Tibial nerve (tissue), 4 donors: ENCODE measurements at regions not wholly inside any gene's neighbourhood (a gene's known extent, or its start where the extent isn't known, plus 50 kb on each side); places are given as distances from the start of the nearest gene placed in this dataset.

Experiments
- EP300 ChIP-seq, 2 donors: sonication (generic); formaldehyde crosslinking; IDR thresholded peaks; one replicate each; pipeline ENCODE4 v1.6.1; 2017; ENCODE audit warnings: antibody characterized with exemption in 2 of 2, mild to moderate bottlenecking in 1 of 2
- POLR2A ChIP-seq, 2 donors: fragments of 450-650 bp; IDR thresholded peaks; one replicate each; pipeline ENCODE4 v1.6.1; 2017; ENCODE audit warnings: antibody characterized with exemption in 2 of 2, mild to moderate bottlenecking in 2 of 2, moderate library complexity in 2 of 2
- TF ChIP-seq, protein P1 (sequence below), 5 experiments: fragments of 200-600 bp in 3 of 5; fragments of 450-650 bp in 2 of 5; sonication (generic) in 3 of 5; IDR thresholded peaks; one replicate each; pipeline ENCODE4 v1.5.1; 2016 to 2019; ENCODE audit warnings: antibody characterized with exemption in 5 of 5, mild to moderate bottlenecking in 3 of 5, moderate library complexity in 2 of 5

GRCh38 chr12:88406905-88407304 is 173.4 kb downstream of the KITLG start:
- TF ChIP-seq, protein P1, sequence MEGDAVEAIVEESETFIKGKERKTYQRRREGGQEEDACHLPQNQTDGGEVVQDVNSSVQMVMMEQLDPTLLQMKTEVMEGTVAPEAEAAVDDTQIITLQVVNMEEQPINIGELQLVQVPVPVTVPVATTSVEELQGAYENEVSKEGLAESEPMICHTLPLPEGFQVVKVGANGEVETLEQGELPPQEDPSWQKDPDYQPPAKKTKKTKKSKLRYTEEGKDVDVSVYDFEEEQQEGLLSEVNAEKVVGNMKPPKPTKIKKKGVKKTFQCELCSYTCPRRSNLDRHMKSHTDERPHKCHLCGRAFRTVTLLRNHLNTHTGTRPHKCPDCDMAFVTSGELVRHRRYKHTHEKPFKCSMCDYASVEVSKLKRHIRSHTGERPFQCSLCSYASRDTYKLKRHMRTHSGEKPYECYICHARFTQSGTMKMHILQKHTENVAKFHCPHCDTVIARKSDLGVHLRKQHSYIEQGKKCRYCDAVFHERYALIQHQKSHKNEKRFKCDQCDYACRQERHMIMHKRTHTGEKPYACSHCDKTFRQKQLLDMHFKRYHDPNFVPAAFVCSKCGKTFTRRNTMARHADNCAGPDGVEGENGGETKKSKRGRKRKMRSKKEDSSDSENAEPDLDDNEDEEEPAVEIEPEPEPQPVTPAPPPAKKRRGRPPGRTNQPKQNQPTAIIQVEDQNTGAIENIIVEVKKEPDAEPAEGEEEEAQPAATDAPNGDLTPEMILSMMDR (IDR thresholded peaks at IDR 0.05): no peak
- TF ChIP-seq EP300 (IDR thresholded peaks at IDR 0.05) (no peak), POLR2A (IDR thresholded peaks at IDR 0.05) (no peak)
